ENCODE measurements at regions not wholly inside any gene's neighbourhood (a gene's known extent, or its start where the extent isn't known, plus 50 kb on each side); places are given as distances from the start of the nearest gene placed in this dataset.

DNA sequence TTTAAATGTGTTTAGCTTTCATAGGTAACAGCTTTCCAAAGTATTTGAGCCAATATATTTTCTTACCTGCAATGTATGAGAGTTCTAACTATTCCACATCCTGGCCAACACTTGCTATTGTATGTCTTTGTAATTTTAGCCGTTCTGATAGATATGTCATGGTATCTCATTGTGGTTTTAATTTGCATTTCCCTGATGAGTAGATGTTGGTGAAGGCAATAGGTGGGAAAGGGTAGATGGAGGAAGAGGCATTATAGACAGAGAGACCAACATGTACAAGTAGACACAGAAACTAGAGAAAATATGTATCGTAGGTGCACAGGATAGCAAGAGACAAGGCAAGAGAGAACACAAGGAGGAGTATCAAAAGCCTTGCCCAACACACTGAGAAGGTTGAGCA, 54.8 kb upstream of the CCDC71L start:
- TF ChIP-seq RAD21 (IDR thresholded peaks at IDR 0.05; ENCODE audit: low read length) (no peak), NFE2L2 (IDR thresholded peaks at IDR 0.05; ENCODE audit: low read depth, low read length) (no peak), MAZ (IDR thresholded peaks at IDR 0.05; ENCODE audit: borderline replicate concordance, low read depth, low read length) (no peak), RCOR1 (IDR thresholded peaks at IDR 0.05; ENCODE audit: insufficient replicate concordance, low read length) (no peak), POLR2A (IDR thresholded peaks at IDR 0.05; ENCODE audit: low read depth, low read length) (no peak), MAFK (IDR thresholded peaks at IDR 0.05; ENCODE audit: low read depth, low read length) (no peak), SMC3 (IDR thresholded peaks at IDR 0.05; ENCODE audit: low read depth, low read length) (no peak)
- TF ChIP-seq, protein P1, sequence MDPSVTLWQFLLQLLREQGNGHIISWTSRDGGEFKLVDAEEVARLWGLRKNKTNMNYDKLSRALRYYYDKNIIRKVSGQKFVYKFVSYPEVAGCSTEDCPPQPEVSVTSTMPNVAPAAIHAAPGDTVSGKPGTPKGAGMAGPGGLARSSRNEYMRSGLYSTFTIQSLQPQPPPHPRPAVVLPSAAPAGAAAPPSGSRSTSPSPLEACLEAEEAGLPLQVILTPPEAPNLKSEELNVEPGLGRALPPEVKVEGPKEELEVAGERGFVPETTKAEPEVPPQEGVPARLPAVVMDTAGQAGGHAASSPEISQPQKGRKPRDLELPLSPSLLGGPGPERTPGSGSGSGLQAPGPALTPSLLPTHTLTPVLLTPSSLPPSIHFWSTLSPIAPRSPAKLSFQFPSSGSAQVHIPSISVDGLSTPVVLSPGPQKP (IDR thresholded peaks at IDR 0.05; ENCODE audit: borderline replicate concordance, low read depth, low read length) = no peak
- TF ChIP-seq, protein P2, sequence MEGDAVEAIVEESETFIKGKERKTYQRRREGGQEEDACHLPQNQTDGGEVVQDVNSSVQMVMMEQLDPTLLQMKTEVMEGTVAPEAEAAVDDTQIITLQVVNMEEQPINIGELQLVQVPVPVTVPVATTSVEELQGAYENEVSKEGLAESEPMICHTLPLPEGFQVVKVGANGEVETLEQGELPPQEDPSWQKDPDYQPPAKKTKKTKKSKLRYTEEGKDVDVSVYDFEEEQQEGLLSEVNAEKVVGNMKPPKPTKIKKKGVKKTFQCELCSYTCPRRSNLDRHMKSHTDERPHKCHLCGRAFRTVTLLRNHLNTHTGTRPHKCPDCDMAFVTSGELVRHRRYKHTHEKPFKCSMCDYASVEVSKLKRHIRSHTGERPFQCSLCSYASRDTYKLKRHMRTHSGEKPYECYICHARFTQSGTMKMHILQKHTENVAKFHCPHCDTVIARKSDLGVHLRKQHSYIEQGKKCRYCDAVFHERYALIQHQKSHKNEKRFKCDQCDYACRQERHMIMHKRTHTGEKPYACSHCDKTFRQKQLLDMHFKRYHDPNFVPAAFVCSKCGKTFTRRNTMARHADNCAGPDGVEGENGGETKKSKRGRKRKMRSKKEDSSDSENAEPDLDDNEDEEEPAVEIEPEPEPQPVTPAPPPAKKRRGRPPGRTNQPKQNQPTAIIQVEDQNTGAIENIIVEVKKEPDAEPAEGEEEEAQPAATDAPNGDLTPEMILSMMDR (conservative IDR thresholded peaks at IDR 0.05; ENCODE audit: low read depth, low read length) = no peak
- TF ChIP-seq, protein P3, sequence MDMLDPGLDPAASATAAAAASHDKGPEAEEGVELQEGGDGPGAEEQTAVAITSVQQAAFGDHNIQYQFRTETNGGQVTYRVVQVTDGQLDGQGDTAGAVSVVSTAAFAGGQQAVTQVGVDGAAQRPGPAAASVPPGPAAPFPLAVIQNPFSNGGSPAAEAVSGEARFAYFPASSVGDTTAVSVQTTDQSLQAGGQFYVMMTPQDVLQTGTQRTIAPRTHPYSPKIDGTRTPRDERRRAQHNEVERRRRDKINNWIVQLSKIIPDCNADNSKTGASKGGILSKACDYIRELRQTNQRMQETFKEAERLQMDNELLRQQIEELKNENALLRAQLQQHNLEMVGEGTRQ (IDR thresholded peaks at IDR 0.05; ENCODE audit: low read depth, low read length) = no peak
- Histone ChIP-seq H2BK20ac (ENCODE audit: low read depth, low read length) (peak overlapping the region; percentile 98; the same call in 1 of the 2 replicates), H2BK120ac (ENCODE audit: low read depth, low read length) (peak overlapping the region; percentile 99; the same call in 1 of the 2 replicates), H3K4me3 (ENCODE audit: insufficient read depth, low read depth, low read length) (no peak overlapping the region), H3K36me3 (ENCODE audit: control insufficient read depth, insufficient read depth, low read length) (no peaks in the 10 kb centered on the region), H3K9me3 (ENCODE audit: control insufficient read depth, insufficient read depth, low read length) (no peaks in the 10 kb centered on the region), H4K5ac (ENCODE audit: low read depth, low read length) (peak overlapping the region; percentile 43; the same call in 1 of the 2 replicates), H3K23ac (ENCODE audit: low read depth, low read length) (no peak overlapping the region), H3K4me1 (ENCODE audit: control insufficient read depth, insufficient read depth, low read length) (peaks cover 10% of the 10 kb centered on the region), H2BK15ac (ENCODE audit: low read depth, low read length) (peak overlapping the region; percentile 99; the same call in 2 of the 3 replicates), H3K79me1 (ENCODE audit: low read depth in 1 of 2, low read length in 2 of 2) (peaks cover 13 to 27% of the 10 kb centered on the region in 2 experiments; a peak in 3 of 4 replicates), H4K20me1 (ENCODE audit: insufficient read depth, low read length) (no peaks in the 10 kb centered on the region), H4K91ac (ENCODE audit: insufficient read depth, low read depth, low read length) (peak overlapping the region; percentile 85), H3K27ac (ENCODE audit: insufficient read depth, low read length) (no peak overlapping the region), H3K18ac (ENCODE audit: low read depth, low read length) (peak overlapping the region; percentile 86; the same call in 1 of the 2 replicates), H2BK5ac (ENCODE audit: low read depth, low read length, poor library complexity, severe bottlenecking) (peak overlapping the region; percentile 99), H2AK9ac (replicated peaks; ENCODE audit: low read depth, low read length, poor library complexity) (no peak overlapping the region), H3K9me1 (ENCODE audit: insufficient read depth, low read length) (peaks cover 2% of the 10 kb centered on the region; the same call in 1 of the 2 replicates), H3K4ac (ENCODE audit: low read depth, low read length) (peak overlapping the region; percentile 95; the same call in 1 of the 2 replicates), H3K9ac (ENCODE audit: low read depth, low read length) (no peak overlapping the region), H4K8ac (ENCODE audit: low read depth in 2 of 2, low read length in 2 of 2) (peak overlapping the region; percentile 15 to 87), H2AFZ (replicated peaks; ENCODE audit: low read length, poor library complexity) (no peak overlapping the region), H3K14ac (replicated peaks; ENCODE audit: low read depth, low read length) (peak overlapping the region; percentile 68; the same call in 1 of the 2 replicates), H3K27me3 (ENCODE audit: control insufficient read depth, insufficient read depth, low read length) (no peaks in the 10 kb centered on the region), H2AK5ac (ENCODE audit: low read depth, low read length) (peak overlapping the region; percentile 54; the same call in 1 of the 2 replicates), H3K56ac (ENCODE audit: extremely low read depth, insufficient read depth, low read length) (no peak overlapping the region), H3K4me2 (ENCODE audit: low read depth, low read length) (no peak overlapping the region)
- DNase-seq (no peak), ATAC-seq (ENCODE audit: low read depth) (no peak)
- no TSS peak for BruUV-seq (replicated peaks)
- WGBS, 2 experiments (ENCODE audit: extremely low coverage in 2 of 2, insufficient read length in 1 of 2) = no CpG with 5 or more reads among the region's 2 CpGs
- in situ Hi-C loops (cut with MboI; ENCODE audit: low sequenced_read_pairs) = no loop called here
- POLR2A ChIA-PET (ENCODE audit: unreplicated experiment) = no interaction called here
- intact Hi-C loops (cut with micrococcal nuclease) = no loop called here
- CTCF ChIA-PET = interaction anchor here (0.6 kb wide), 2 partner anchors 10 to 15 kb away, joined by 3 to 5 read pairs; no protein-coding TSS in a partner anchor
- dilution Hi-C loops (cut with HindIII; ENCODE audit: low sequenced_read_pairs, unreplicated experiment) = no loop called here
